ENCODE measurements at regions not wholly inside any gene's neighbourhood (a gene's known extent, or its start where the extent isn't known, plus 50 kb on each side); places are given as distances from the start of the nearest gene placed in this dataset.

GRCh38 chr6:54002116-54002515 lies 109.1 kb upstream of the MLIP start:
- TF ChIP-seq ELF4 (IDR thresholded peaks at IDR 0.05) (no peak), TARDBP (IDR thresholded peaks at IDR 0.05) (no peak)
